ENCODE measurements at regions not wholly inside any gene's neighbourhood (a gene's known extent, or its start where the extent isn't known, plus 50 kb on each side); places are given as distances from the start of the nearest gene placed in this dataset.

GRCh38 chr5:77867914-77868313 lies 91.8 kb upstream of the TBCA start:
- no peak for TF ChIP-seq CTCF (conservative IDR thresholded peaks at IDR 0.05)
- Mint-ChIP-seq H3K9me3 (no peaks in the 10 kb centered on the region), H3K4me3 (no peak overlapping the region), H3K36me3 (ENCODE audit: low read depth) (no peaks in the 10 kb centered on the region), H3K27me3 (ENCODE audit: low read depth) (peaks cover 5% of the 10 kb centered on the region), H3K27ac (ENCODE audit: unreplicated experiment) (no peak overlapping the region), H3K4me1 (peaks cover 7% of the 10 kb centered on the region)
- DNase-seq (ENCODE audit: low read depth, low spot score), result no peak

- Mint-ChIP-seq H3K4me3 (no peak overlapping the region), H3K27ac (ENCODE audit: unreplicated experiment) (no peak overlapping the region), H3K27me3 (ENCODE audit: low read depth) (peaks cover 6% of the 10 kb centered on the region), H3K9me3 (peaks cover under 1% of the 10 kb centered on the region), H3K4me1 (peaks cover 7% of the 10 kb centered on the region), H3K36me3 (ENCODE audit: low read depth) (no peaks in the 10 kb centered on the region)
- TF ChIP-seq CTCF (conservative IDR thresholded peaks at IDR 0.05), result peak; percentile 47
- no peak for DNase-seq (ENCODE audit: low read depth, low spot score)
These were observed 91.1 kb upstream of the TBCA start for GRCh38 chr5:77867194-77867691.

GRCh38 chr5:77866198-77866597 lies 90.1 kb upstream of the TBCA start:
- H3K27ac Mint-ChIP-seq (ENCODE audit: unreplicated experiment), result no peak overlapping the region
- H3K4me1 Mint-ChIP-seq, result peaks cover 7% of the 10 kb centered on the region
- peaks cover 4% of the 10 kb centered on the region for H3K9me3 Mint-ChIP-seq
- H3K36me3 Mint-ChIP-seq (ENCODE audit: low read depth), result no peaks in the 10 kb centered on the region
- no peak for TF ChIP-seq CTCF (conservative IDR thresholded peaks at IDR 0.05)
- H3K27me3 Mint-ChIP-seq (ENCODE audit: low read depth), result peaks cover 14% of the 10 kb centered on the region
- no peak for DNase-seq (ENCODE audit: low read depth, low spot score)
- H3K4me3 Mint-ChIP-seq, result no peak overlapping the region

- no peak overlapping the region for H3K27ac Mint-ChIP-seq (ENCODE audit: unreplicated experiment)
- H3K27me3 Mint-ChIP-seq (ENCODE audit: low read depth), result peaks cover 14% of the 10 kb centered on the region
- H3K9me3 Mint-ChIP-seq, result peaks cover 4% of the 10 kb centered on the region
- peaks cover 7% of the 10 kb centered on the region for H3K4me1 Mint-ChIP-seq
- no peak overlapping the region for H3K4me3 Mint-ChIP-seq
- TF ChIP-seq CTCF (conservative IDR thresholded peaks at IDR 0.05), result no peak
- DNase-seq (ENCODE audit: low read depth, low spot score), result no peak
- H3K36me3 Mint-ChIP-seq (ENCODE audit: low read depth), result no peaks in the 10 kb centered on the region
These were observed 88.9 kb upstream of the TBCA start for GRCh38 chr5:77864997-77865396.

- Mint-ChIP-seq H3K4me1 (no peaks in the 10 kb centered on the region), H3K36me3 (ENCODE audit: low read depth) (no peaks in the 10 kb centered on the region), H3K27me3 (ENCODE audit: low read depth) (peaks cover 14% of the 10 kb centered on the region), H3K4me3 (no peak overlapping the region), H3K27ac (ENCODE audit: unreplicated experiment) (no peak overlapping the region), H3K9me3 (peaks cover 4% of the 10 kb centered on the region)
- no peak for DNase-seq (ENCODE audit: low read depth, low spot score)
- TF ChIP-seq CTCF (conservative IDR thresholded peaks at IDR 0.05), result no peak
These were observed 87.0 kb upstream of the TBCA start for GRCh38 chr5:77863181-77863580.

- peaks cover 4% of the 10 kb centered on the region for H3K9me3 Mint-ChIP-seq
- TF ChIP-seq CTCF (conservative IDR thresholded peaks at IDR 0.05), result no peak
- DNase-seq (ENCODE audit: low read depth, low spot score), result no peak
- H3K27me3 Mint-ChIP-seq (ENCODE audit: low read depth), result peaks cover 22% of the 10 kb centered on the region
- H3K36me3 Mint-ChIP-seq (ENCODE audit: low read depth), result no peaks in the 10 kb centered on the region
- no peaks in the 10 kb centered on the region for H3K4me1 Mint-ChIP-seq
- H3K27ac Mint-ChIP-seq (ENCODE audit: unreplicated experiment), result no peak overlapping the region
- no peak overlapping the region for H3K4me3 Mint-ChIP-seq
These were observed 85.4 kb upstream of the TBCA start for GRCh38 chr5:77861576-77861975.

Measured in neural crest cell (in vitro differentiated cells).